ENCODE measurements at regions not wholly inside any gene's neighbourhood (a gene's known extent, or its start where the extent isn't known, plus 50 kb on each side); places are given as distances from the start of the nearest gene placed in this dataset.

DNA sequence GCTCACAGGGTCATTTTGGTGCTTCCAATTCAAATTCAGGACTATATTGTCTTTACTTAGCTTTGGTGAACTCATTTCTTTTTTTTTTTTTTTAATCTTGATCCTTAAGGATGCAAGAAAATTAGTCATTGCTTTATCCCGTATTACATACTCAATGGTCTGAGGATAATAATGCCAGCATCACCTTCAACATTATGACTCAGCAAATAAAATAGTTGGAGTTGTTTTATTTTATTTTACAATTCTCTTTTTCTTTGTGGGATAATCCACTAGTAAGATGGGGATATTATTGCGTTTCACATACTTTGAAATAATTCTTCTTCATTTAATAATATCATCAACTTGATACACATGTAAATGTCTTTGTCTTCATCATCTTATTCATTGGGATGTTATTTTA lies 954.9 kb upstream of the GYPC start:
- H3K27ac ChIP-seq (ENCODE audit: low read depth, low read length) = no peak overlapping the region
- DNase-seq (ENCODE audit: low read depth, low spot score) = no peak
- TF ChIP-seq, protein P1, sequence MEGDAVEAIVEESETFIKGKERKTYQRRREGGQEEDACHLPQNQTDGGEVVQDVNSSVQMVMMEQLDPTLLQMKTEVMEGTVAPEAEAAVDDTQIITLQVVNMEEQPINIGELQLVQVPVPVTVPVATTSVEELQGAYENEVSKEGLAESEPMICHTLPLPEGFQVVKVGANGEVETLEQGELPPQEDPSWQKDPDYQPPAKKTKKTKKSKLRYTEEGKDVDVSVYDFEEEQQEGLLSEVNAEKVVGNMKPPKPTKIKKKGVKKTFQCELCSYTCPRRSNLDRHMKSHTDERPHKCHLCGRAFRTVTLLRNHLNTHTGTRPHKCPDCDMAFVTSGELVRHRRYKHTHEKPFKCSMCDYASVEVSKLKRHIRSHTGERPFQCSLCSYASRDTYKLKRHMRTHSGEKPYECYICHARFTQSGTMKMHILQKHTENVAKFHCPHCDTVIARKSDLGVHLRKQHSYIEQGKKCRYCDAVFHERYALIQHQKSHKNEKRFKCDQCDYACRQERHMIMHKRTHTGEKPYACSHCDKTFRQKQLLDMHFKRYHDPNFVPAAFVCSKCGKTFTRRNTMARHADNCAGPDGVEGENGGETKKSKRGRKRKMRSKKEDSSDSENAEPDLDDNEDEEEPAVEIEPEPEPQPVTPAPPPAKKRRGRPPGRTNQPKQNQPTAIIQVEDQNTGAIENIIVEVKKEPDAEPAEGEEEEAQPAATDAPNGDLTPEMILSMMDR (IDR thresholded peaks at IDR 0.05; ENCODE audit: low read depth, low read length) = no peak
- POLR2A ChIA-PET = no interaction called here
- no peak overlapping the region for H3K4me3 ChIP-seq (ENCODE audit: low read depth, low read length)
- no peaks in the 10 kb centered on the region for H3K27me3 ChIP-seq (ENCODE audit: control insufficient read depth, insufficient read depth, low read length)
- CTCF ChIA-PET = no interaction called here
- peaks cover 9% of the 10 kb centered on the region for H3K9me3 ChIP-seq (ENCODE audit: control insufficient read depth, insufficient read depth, low read length)

DNA sequence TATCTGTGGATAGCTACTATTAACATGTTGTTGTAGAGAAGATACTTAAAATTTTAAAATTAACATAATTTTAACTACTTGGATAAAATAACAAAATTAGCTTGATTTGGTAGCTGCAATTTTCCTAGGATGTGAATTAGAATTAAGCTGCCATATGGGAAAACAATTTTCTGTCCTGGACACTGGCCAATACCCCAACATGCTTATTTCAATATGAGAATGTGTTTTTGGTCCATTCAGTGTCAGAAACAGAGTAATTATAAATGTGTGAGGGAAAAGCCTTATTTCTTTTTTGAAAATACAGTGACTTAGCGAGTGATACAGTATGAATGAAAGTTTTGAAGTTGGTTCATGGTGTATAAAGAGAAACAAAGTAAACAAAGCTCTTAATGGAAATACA lies 948.3 kb upstream of the GYPC start:
- CTCF ChIA-PET = no interaction called here
- Histone ChIP-seq H3K27ac (ENCODE audit: low read depth, low read length) (no peak overlapping the region), H3K27me3 (ENCODE audit: control insufficient read depth, insufficient read depth, low read length) (no peaks in the 10 kb centered on the region), H3K4me3 (ENCODE audit: low read depth, low read length) (no peak overlapping the region), H3K9me3 (ENCODE audit: control insufficient read depth, insufficient read depth, low read length) (peaks cover 11% of the 10 kb centered on the region; the same call in 1 of the 2 replicates)
- POLR2A ChIA-PET = no interaction called here
- TF ChIP-seq, protein P1 (IDR thresholded peaks at IDR 0.05; ENCODE audit: low read depth, low read length) = no peak
- no peak for DNase-seq (ENCODE audit: low read depth, low spot score)

DNA sequence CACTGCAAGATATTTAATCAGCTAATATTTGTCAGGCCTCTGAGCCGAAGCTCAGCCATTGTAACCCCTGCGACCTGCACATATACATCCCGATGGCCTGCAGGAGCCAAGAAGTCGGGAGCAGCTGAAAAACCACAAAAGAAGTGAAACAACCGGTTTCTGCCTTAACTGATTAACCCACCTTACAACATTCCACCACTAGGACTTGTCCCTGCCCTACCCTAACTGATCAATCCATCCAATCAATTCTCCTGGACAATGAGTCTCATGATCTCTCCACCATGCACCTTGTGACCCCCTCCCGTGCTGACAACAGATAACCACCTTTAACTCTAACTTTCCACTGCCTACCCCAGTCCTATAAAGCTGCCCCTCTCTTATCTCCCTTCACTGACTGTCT lies 945.4 kb upstream of the GYPC start:
- ChIA-PET CTCF (no interaction called here), POLR2A (no interaction called here)
- Histone ChIP-seq H3K4me3 (ENCODE audit: low read depth, low read length) (no peak overlapping the region), H3K9me3 (ENCODE audit: control insufficient read depth, insufficient read depth, low read length) (peaks cover 14% of the 10 kb centered on the region; the same call in 1 of the 2 replicates), H3K27me3 (ENCODE audit: control insufficient read depth, insufficient read depth, low read length) (no peaks in the 10 kb centered on the region), H3K27ac (ENCODE audit: low read depth, low read length) (no peak overlapping the region)
- TF ChIP-seq, protein P1 (IDR thresholded peaks at IDR 0.05; ENCODE audit: low read depth, low read length) = no peak
- no peak for DNase-seq (ENCODE audit: low read depth, low spot score)

DNA sequence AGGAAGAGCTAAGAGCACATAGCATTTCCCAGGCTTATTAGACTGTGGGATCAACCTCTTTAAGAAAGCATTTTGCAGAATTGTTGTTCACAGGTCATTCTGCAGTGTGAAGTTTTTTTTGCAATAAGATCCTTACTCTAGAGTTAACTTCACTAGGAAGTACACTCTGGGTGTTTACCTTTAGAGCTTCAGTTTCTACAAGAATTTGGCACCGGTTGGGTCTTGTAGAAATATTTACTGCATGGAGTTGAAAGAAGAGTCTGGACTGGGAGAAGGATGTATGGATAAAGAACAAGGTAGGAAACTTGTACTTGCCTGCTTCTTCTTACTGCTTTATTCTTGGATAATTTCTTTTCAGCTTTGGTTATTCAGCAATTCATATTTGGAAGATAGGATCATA lies 944.9 kb upstream of the GYPC start:
- ChIA-PET CTCF (no interaction called here), POLR2A (no interaction called here)
- TF ChIP-seq, protein P1 (IDR thresholded peaks at IDR 0.05; ENCODE audit: low read depth, low read length) = no peak
- Histone ChIP-seq H3K27me3 (ENCODE audit: control insufficient read depth, insufficient read depth, low read length) (no peaks in the 10 kb centered on the region), H3K27ac (ENCODE audit: low read depth, low read length) (no peak overlapping the region), H3K9me3 (ENCODE audit: control insufficient read depth, insufficient read depth, low read length) (peaks cover 14% of the 10 kb centered on the region; the same call in 1 of the 2 replicates), H3K4me3 (ENCODE audit: low read depth, low read length) (no peak overlapping the region)
- no peak for DNase-seq (ENCODE audit: low read depth, low spot score)

DNA sequence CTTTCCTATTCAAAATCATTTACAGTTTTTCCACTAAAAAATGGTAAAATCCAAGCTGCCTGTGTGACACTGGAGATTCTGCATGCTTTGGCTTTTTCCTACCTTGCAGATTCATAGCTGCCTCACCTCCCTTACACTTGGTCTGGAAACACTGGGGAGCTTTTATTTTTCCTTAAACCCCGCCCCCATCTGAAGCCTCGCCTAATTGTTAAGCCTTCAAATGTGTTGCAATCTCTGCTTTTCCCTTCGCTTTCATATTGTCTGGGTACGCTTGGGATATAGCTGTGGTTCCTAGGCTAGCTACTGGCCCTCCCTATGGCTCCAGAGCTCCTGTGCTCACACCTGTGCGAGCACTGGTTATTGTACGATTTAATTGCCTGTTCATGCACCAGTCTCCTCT lies 942.4 kb upstream of the GYPC start:
- DNase-seq (ENCODE audit: low read depth, low spot score) = no peak
- Histone ChIP-seq H3K4me3 (ENCODE audit: low read depth, low read length) (no peak overlapping the region), H3K27me3 (ENCODE audit: control insufficient read depth, insufficient read depth, low read length) (no peaks in the 10 kb centered on the region), H3K9me3 (ENCODE audit: control insufficient read depth, insufficient read depth, low read length) (peaks cover 8% of the 10 kb centered on the region; the same call in 1 of the 2 replicates), H3K27ac (ENCODE audit: low read depth, low read length) (no peak overlapping the region)
- CTCF ChIA-PET = no interaction called here
- TF ChIP-seq, protein P1 (IDR thresholded peaks at IDR 0.05; ENCODE audit: low read depth, low read length) = no peak
- POLR2A ChIA-PET = no interaction called here
